Astrocyte (in vitro differentiated cells and primary cell): ENCODE measurements at regions not wholly inside any gene's neighbourhood (a gene's known extent, or its start where the extent isn't known, plus 50 kb on each side); places are given as distances from the start of the nearest gene placed in this dataset.
A peak's percentile ranks its signal among the peaks of the same experiment; 100 is the strongest.

Experiments used
- DNase-seq: peaks from one replicate; pipeline ENCODE4 v3.0.0-alpha.2; 2010; ENCODE audit warnings: low read depth
- FAIRE-seq: peaks from 2 replicates; lab custom pipeline; 2011; peaks lifted over from hg19 to GRCh38; lab: Jason Lieb, UNC
- H2AFZ ChIP-seq: 2 replicates; pipeline ENCODE4 v1.6.0; 2012; ENCODE audit warnings: low read depth, low read length, inconsistent platforms
- H3K27ac ChIP-seq: 2 replicates; pipeline ENCODE4 v1.5.1; 2011; ENCODE audit warnings: low read depth, low read length, inconsistent platforms
- H3K27me3 ChIP-seq: 2 replicates; pipeline ENCODE4 v1.6.0; 2011; ENCODE audit warnings: low read length, inconsistent platforms; ENCODE audit not compliant: insufficient read depth
- H3K36me3 ChIP-seq: 2 replicates; pipeline ENCODE4 v1.5.1; 2011; ENCODE audit warnings: low read length, inconsistent platforms; ENCODE audit not compliant: insufficient read depth
- H3K4me1 ChIP-seq: 2 replicates; pipeline ENCODE4 v1.5.1; 2011; ENCODE audit warnings: low read length, inconsistent platforms; ENCODE audit not compliant: insufficient read depth
- H3K4me2 ChIP-seq: 2 replicates; pipeline ENCODE4 v1.6.0; 2012; ENCODE audit warnings: low read length, inconsistent platforms
- H3K4me3 ChIP-seq: 2 replicates; pipeline ENCODE4 v1.5.1; 2011; ENCODE audit warnings: low read depth, mild to moderate bottlenecking, low read length, inconsistent platforms; ENCODE audit not compliant: insufficient read depth
- H3K79me2 ChIP-seq: 2 replicates; pipeline ENCODE4 v1.6.0; 2012; ENCODE audit warnings: mild to moderate bottlenecking, low read length, inconsistent platforms; ENCODE audit not compliant: insufficient read depth
- H3K9ac ChIP-seq: 2 replicates; pipeline ENCODE4 v1.6.0; 2012; ENCODE audit warnings: mild to moderate bottlenecking, low read length, inconsistent platforms
- H3K9me3 ChIP-seq: 2 replicates; pipeline ENCODE4 v1.5.1; 2012; ENCODE audit warnings: low read depth, mild to moderate bottlenecking, low read length, inconsistent platforms; ENCODE audit not compliant: insufficient read depth
- H4K20me1 ChIP-seq: 2 replicates; pipeline ENCODE4 v1.6.0; 2012; ENCODE audit warnings: low read length, inconsistent platforms; ENCODE audit not compliant: insufficient read depth
- H3K27ac Mint-ChIP-seq: one replicate; pipeline ENCODE4 v1.8.0; 2021; ENCODE audit warnings: mild to moderate bottlenecking, mixed read lengths; ENCODE audit not compliant: unreplicated experiment
- H3K27me3 Mint-ChIP-seq: one replicate; pipeline ENCODE4 v1.8.0; 2021; ENCODE audit warnings: low read depth, mixed read lengths; ENCODE audit not compliant: unreplicated experiment
- H3K36me3 Mint-ChIP-seq: one replicate; pipeline ENCODE4 v1.8.0; 2021; ENCODE audit warnings: low read depth, mixed read lengths; ENCODE audit not compliant: unreplicated experiment
- H3K4me1 Mint-ChIP-seq: one replicate; pipeline ENCODE4 v1.8.0; 2021; ENCODE audit warnings: low read depth, mixed read lengths; ENCODE audit not compliant: unreplicated experiment
- H3K4me3 Mint-ChIP-seq: one replicate; pipeline ENCODE4 v1.8.0; 2021; ENCODE audit warnings: mild to moderate bottlenecking, moderate library complexity, mixed read lengths; ENCODE audit not compliant: unreplicated experiment
- H3K9me3 Mint-ChIP-seq: one replicate; pipeline ENCODE4 v1.8.0; 2021; ENCODE audit warnings: mild to moderate bottlenecking, mixed read lengths; ENCODE audit not compliant: unreplicated experiment
- CTCF ChIP-seq: IDR thresholded peaks from 2 replicates; pipeline ENCODE4 v1.5.1; 2011; ENCODE audit warnings: low read depth, mild to moderate bottlenecking, inconsistent platforms, low read length, moderate library complexity; ENCODE audit not compliant: insufficient read depth
- EZH2 ChIP-seq: IDR thresholded peaks from 2 replicates; pipeline ENCODE4 v1.6.1; 2012; ENCODE audit warnings: mild to moderate bottlenecking, low read length, inconsistent platforms; ENCODE audit not compliant: insufficient read depth

GRCh38 chrX:101732870-101733269 is 73.2 kb upstream of the ARMCX2 start:
- peak; percentile 95 for FAIRE-seq
- H3K9me3 Mint-ChIP-seq: no peaks in the 10 kb centered on the region

DNA sequence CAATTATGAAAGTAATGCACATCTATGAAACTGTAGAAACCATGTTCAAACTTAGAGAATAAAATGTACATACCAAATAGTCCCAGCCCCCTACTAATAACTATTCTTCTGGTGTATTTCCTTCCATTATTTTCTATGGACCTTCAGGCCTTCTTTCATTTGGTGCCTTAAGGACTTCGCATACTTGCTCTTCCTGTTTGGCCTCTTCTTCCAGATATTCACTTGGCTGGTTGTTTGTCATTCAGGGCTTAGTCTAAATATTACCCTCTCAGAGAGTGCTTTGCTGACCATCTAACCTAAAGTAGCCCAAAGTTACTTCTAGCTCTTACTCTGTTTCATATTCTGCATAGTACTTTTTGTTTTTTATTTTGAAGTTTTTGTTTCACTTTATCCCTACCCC is 70.3 kb upstream of the ARMCX2 start:
- H3K4me3 Mint-ChIP-seq: no peak overlapping the region
- no peaks in the 10 kb centered on the region for H3K79me2 ChIP-seq
- no peaks in the 10 kb centered on the region for H3K9me3 ChIP-seq
- H3K27me3 ChIP-seq: no peaks in the 10 kb centered on the region
- H2AFZ ChIP-seq: no peak overlapping the region
- H4K20me1 ChIP-seq: no peaks in the 10 kb centered on the region
- TF ChIP-seq CTCF: no peak
- no peak for TF ChIP-seq EZH2
- H3K9me3 Mint-ChIP-seq: no peaks in the 10 kb centered on the region
- no peak overlapping the region for H3K9ac ChIP-seq
- FAIRE-seq (peak; percentile 87), DNase-seq (no peak)
- H3K36me3 Mint-ChIP-seq: no peaks in the 10 kb centered on the region
- H3K4me1 ChIP-seq: no peaks in the 10 kb centered on the region
- H3K4me2 ChIP-seq: no peak overlapping the region
- H3K27ac Mint-ChIP-seq: no peak overlapping the region
- no peaks in the 10 kb centered on the region for H3K36me3 ChIP-seq
- H3K4me3 ChIP-seq: no peak overlapping the region
- H3K27ac ChIP-seq: no peak overlapping the region
- H3K4me1 Mint-ChIP-seq: peaks cover 5% of the 10 kb centered on the region
- H3K27me3 Mint-ChIP-seq: no peaks in the 10 kb centered on the region

More at GRCh38 chrX:101732870-101733269, 73.2 kb upstream of the ARMCX2 start:
- Histone ChIP-seq H3K27ac (no peak overlapping the region), H3K4me2 (no peak overlapping the region), H3K36me3 (no peaks in the 10 kb centered on the region), H4K20me1 (no peaks in the 10 kb centered on the region), H3K4me1 (no peaks in the 10 kb centered on the region), H3K9me3 (no peaks in the 10 kb centered on the region), H3K79me2 (no peaks in the 10 kb centered on the region), H3K4me3 (no peak overlapping the region), H2AFZ (no peak overlapping the region), H3K27me3 (no peaks in the 10 kb centered on the region), H3K9ac (no peak overlapping the region)
- Mint-ChIP-seq H3K36me3 (no peaks in the 10 kb centered on the region), H3K27ac (no peak overlapping the region), H3K4me1 (peaks cover 7% of the 10 kb centered on the region), H3K4me3 (no peak overlapping the region), H3K27me3 (no peaks in the 10 kb centered on the region)
- DNase-seq: no peak
- TF ChIP-seq EZH2 (no peak), CTCF (no peak)
